DND-41 (cell line): ENCODE measurements at regions not wholly inside any gene's neighbourhood (a gene's known extent, or its start where the extent isn't known, plus 50 kb on each side); places are given as distances from the start of the nearest gene placed in this dataset.

Experiments used
- ATAC-seq: fragments of 200-7000 bp; cut with Tn5 transposase; 3 replicates; pipeline ENCODE4 v1.9.1; 2021; ENCODE audit warnings: low read depth; ENCODE audit not compliant: insufficient read depth
- DNase-seq: peaks from one replicate; pipeline ENCODE4 v3.0.0-alpha.2; 2020
- H2AFZ ChIP-seq: 2 replicates; pipeline ENCODE4 v1.6.0; 2012; ENCODE audit warnings: low read depth, low read length
- H3K27ac ChIP-seq: 2 replicates; pipeline ENCODE4 v1.5.1; 2012; ENCODE audit warnings: low read length, inconsistent platforms
- H3K27me3 ChIP-seq: fragments of 200-600 bp; sonication (generic); 2 replicates; pipeline ENCODE4 v1.6.0; 2012; ENCODE audit warnings: low read length, mild to moderate bottlenecking, inconsistent platforms; ENCODE audit not compliant: insufficient read depth, poor library complexity
- H3K36me3 ChIP-seq: 2 replicates; pipeline ENCODE4 v1.5.1; 2012; ENCODE audit warnings: low read length, inconsistent platforms; ENCODE audit not compliant: insufficient read depth
- H3K4me1 ChIP-seq: 2 replicates; pipeline ENCODE4 v1.5.1; 2012; ENCODE audit warnings: mild to moderate bottlenecking, low read length; ENCODE audit not compliant: insufficient read depth
- H3K4me2 ChIP-seq: 2 replicates; pipeline ENCODE4 v1.6.0; 2012; ENCODE audit warnings: mild to moderate bottlenecking, moderate library complexity, low read length, inconsistent platforms; ENCODE audit not compliant: insufficient read depth
- H3K4me3 ChIP-seq, 2 experiments: fragments of 200-600 bp in 1 of 2; shearing (Covaris generic) in 1 of 2; 2 replicates each; pipeline ENCODE4 v1.5.1; 2012 to 2016; ENCODE audit warnings: inconsistent platforms in 2 of 2, low read length in 2 of 2, mild to moderate bottlenecking in 2 of 2, low read depth in 1 of 2, moderate library complexity in 1 of 2
- H3K79me2 ChIP-seq: 2 replicates; pipeline ENCODE4 v1.6.0; 2012; ENCODE audit warnings: low read length, inconsistent platforms; ENCODE audit not compliant: insufficient read depth
- H3K9ac ChIP-seq: 2 replicates; pipeline ENCODE4 v1.6.0; 2012; ENCODE audit warnings: low read depth, mild to moderate bottlenecking, inconsistent platforms, low read length, moderate library complexity
- H3K9me3 ChIP-seq: 2 replicates; pipeline ENCODE4 v1.5.1; 2012; ENCODE audit warnings: low read length, moderate library complexity, mild to moderate bottlenecking, inconsistent platforms; ENCODE audit not compliant: insufficient read depth, severe bottlenecking
- H4K20me1 ChIP-seq: 2 replicates; pipeline ENCODE4 v1.6.0; 2012; ENCODE audit warnings: low read length; ENCODE audit not compliant: insufficient read depth
- EZH2 ChIP-seq: IDR thresholded peaks from 3 replicates; pipeline ENCODE4 v1.6.1; 2012; ENCODE audit warnings: borderline replicate concordance, low read depth, mild to moderate bottlenecking, moderate library complexity, low read length, inconsistent platforms; ENCODE audit not compliant: severe bottlenecking
- TF ChIP-seq, protein P1 (sequence below): IDR thresholded peaks from 2 replicates; pipeline ENCODE4 v1.5.1; 2012; ENCODE audit warnings: borderline replicate concordance, low read length, moderate library complexity, mild to moderate bottlenecking; ENCODE audit not compliant: poor library complexity, severe bottlenecking; ENCODE audit errors: extremely low read depth

DNA sequence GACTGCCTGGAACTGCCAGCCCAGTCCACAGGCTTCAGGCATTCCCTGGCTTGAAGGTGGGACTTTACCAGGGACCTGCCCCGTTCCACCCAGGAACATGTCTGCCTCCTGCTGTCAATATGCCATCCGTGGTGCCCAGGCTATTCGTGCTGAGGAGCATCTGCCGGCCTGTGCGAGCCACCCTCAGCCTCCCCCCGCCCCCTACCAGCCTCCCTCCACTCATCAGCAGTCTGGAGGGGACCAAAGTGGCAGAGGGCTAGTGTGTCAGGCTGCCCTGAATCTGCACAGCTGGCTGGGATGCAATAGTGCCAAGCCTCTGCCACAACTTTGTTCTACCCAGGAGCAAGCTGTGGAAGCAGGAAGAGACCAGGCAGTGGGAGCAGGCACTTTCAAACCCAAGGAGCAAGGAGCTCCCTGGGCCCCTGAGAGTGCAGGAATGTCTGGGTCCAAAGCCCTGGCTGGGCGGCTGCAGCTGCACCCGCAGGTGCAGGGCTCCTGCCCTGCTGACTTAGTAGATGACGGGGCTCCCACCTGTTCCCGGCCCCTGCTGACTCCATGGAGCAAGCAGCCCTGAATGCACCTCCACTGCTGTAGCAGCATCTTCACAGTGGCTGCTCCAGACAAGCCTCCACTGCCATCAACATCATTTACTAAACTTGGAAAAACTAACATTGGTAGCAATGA lies 423.2 kb downstream of the RERGL start:
- Histone ChIP-seq H3K27me3 (no peaks in the 10 kb centered on the region), H3K9ac (no peak overlapping the region), H3K79me2 (no peaks in the 10 kb centered on the region), H3K4me1 (no peaks in the 10 kb centered on the region), H3K36me3 (no peaks in the 10 kb centered on the region), H3K27ac (no peak overlapping the region), H3K4me3 (no peak overlapping the region), H3K9me3 (no peaks in the 10 kb centered on the region), H3K4me2 (no peak overlapping the region), H2AFZ (no peak overlapping the region), H4K20me1 (no peaks in the 10 kb centered on the region)
- DNase-seq (no peak), ATAC-seq (no peak)
- TF ChIP-seq EZH2 = no peak
- TF ChIP-seq, protein P1, sequence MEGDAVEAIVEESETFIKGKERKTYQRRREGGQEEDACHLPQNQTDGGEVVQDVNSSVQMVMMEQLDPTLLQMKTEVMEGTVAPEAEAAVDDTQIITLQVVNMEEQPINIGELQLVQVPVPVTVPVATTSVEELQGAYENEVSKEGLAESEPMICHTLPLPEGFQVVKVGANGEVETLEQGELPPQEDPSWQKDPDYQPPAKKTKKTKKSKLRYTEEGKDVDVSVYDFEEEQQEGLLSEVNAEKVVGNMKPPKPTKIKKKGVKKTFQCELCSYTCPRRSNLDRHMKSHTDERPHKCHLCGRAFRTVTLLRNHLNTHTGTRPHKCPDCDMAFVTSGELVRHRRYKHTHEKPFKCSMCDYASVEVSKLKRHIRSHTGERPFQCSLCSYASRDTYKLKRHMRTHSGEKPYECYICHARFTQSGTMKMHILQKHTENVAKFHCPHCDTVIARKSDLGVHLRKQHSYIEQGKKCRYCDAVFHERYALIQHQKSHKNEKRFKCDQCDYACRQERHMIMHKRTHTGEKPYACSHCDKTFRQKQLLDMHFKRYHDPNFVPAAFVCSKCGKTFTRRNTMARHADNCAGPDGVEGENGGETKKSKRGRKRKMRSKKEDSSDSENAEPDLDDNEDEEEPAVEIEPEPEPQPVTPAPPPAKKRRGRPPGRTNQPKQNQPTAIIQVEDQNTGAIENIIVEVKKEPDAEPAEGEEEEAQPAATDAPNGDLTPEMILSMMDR = no peak

DNA sequence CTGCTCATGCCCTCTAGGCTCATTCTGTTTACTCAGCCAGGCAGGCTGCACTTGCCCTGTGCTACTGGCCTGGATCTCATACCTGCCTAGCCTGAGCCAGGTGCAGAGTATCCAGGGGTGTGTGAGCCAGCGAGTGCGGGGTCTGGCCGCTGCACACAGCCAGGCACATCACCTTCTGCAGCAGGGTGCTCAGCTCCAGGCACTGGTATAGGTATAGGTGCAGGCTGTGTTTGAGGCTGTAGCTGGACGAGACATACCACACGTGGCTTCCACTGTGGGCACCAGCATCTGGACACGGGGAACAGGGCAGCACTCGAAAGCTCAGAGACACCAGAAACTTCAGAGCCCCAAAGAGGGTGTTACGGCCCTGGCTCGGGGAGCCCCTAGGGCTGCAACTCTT lies 424.2 kb downstream of the RERGL start:
- Histone ChIP-seq H3K79me2 (no peaks in the 10 kb centered on the region), H2AFZ (no peak overlapping the region), H3K27ac (no peak overlapping the region), H3K9ac (no peak overlapping the region), H3K4me3 (no peak overlapping the region), H3K27me3 (no peaks in the 10 kb centered on the region), H3K36me3 (no peaks in the 10 kb centered on the region), H3K4me1 (no peaks in the 10 kb centered on the region), H4K20me1 (no peaks in the 10 kb centered on the region), H3K9me3 (no peaks in the 10 kb centered on the region), H3K4me2 (no peak overlapping the region)
- TF ChIP-seq EZH2 = no peak
- TF ChIP-seq, protein P1 = no peak
- ATAC-seq = no peak
- no peak for DNase-seq

DNA sequence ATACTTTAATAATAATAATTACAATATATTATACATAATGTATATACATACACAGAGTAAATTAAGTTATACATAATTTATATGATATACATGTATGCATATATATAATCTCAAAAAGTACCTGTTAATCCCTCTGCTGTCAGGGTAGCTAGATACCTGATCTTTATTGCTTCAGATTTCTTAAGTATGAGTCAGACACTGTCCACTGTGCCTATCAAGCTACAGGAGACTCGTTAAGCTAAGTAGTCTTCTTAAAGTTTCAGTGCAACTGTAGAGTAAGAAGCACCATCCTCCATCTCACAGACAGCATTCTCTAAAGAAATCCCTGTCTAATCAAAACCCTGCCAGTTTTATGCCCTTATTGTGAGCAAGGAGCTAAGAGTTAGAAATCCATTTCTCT lies 428.7 kb downstream of the RERGL start:
- ATAC-seq = no peak

More for the DNA sequence above, 428.7 kb downstream of the RERGL start:
- no peaks in the 10 kb centered on the region for H3K27me3 ChIP-seq
- no peaks in the 10 kb centered on the region for H3K36me3 ChIP-seq
- no peaks in the 10 kb centered on the region for H4K20me1 ChIP-seq
- no peaks in the 10 kb centered on the region for H3K4me1 ChIP-seq
- H3K27ac ChIP-seq = no peak overlapping the region
- no peak overlapping the region for H3K4me2 ChIP-seq
- H3K79me2 ChIP-seq = no peaks in the 10 kb centered on the region
- no peak overlapping the region for H2AFZ ChIP-seq
- TF ChIP-seq EZH2 = no peak
- TF ChIP-seq, protein P1 = no peak
- H3K9me3 ChIP-seq = no peaks in the 10 kb centered on the region
- DNase-seq = no peak
- H3K9ac ChIP-seq = no peak overlapping the region
- no peak overlapping the region for H3K4me3 ChIP-seq
